Epithelial cell of prostate (primary cell): ENCODE measurements at regions not wholly inside any gene's neighbourhood (a gene's known extent, or its start where the extent isn't known, plus 50 kb on each side); places are given as distances from the start of the nearest gene placed in this dataset.
A peak's percentile ranks its signal among the peaks of the same experiment; 100 is the strongest.

Experiments used
- DNase-seq: peaks from one replicate; pipeline ENCODE4 v3.0.0-alpha.2; 2011; ENCODE audit warnings: low read depth, low spot score
- H3K27ac ChIP-seq: fragments of 450-650 bp; 2 replicates; pipeline ENCODE4 v1.5.1; 2017; ENCODE audit warnings: mild to moderate bottlenecking

- DNase-seq, result no peak
Measured at GRCh38 chr4:32142075-32142474, 1421.9 kb downstream of the PCDH7 start.

GRCh38 chr4:32145987-32146386 is 1425.8 kb downstream of the PCDH7 start:
- no peak for DNase-seq
- H3K27ac ChIP-seq, result no peak overlapping the region

More at GRCh38 chr4:32142075-32142474, 1421.9 kb downstream of the PCDH7 start:
- H3K27ac ChIP-seq, result peak overlapping the region; percentile 84

DNA sequence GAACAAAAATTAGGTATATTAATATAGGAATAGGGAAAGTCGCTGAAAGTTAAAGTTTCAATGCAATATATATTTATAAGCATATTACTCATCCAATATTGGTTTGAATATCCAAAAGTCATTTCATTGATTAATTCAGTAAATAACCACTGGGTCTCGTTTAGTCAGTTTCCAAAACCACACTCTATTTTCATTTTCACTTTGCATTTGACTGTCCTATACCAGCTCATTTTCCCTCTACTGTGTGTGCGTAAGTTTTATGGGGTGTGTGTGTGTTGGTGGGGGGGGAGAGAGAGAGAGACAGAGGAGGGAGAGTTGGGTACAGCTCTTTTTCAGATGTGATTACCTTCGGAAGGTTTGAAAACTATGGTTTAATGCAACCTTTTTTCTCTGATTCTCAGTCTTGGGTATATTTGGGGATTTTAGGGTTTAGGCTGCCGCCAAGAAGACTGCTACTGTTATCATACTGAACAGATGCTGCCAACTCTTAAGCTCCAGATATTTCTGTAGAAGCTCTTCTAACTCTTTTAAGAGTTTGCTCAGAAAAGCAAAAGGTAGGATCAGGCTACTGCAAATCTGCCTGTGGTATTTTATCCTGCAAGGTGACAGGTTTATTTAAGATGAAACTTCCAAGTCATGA is 1427.4 kb downstream of the PCDH7 start:
- no peak for DNase-seq
- peak overlapping the region; percentile 65 for H3K27ac ChIP-seq

DNA sequence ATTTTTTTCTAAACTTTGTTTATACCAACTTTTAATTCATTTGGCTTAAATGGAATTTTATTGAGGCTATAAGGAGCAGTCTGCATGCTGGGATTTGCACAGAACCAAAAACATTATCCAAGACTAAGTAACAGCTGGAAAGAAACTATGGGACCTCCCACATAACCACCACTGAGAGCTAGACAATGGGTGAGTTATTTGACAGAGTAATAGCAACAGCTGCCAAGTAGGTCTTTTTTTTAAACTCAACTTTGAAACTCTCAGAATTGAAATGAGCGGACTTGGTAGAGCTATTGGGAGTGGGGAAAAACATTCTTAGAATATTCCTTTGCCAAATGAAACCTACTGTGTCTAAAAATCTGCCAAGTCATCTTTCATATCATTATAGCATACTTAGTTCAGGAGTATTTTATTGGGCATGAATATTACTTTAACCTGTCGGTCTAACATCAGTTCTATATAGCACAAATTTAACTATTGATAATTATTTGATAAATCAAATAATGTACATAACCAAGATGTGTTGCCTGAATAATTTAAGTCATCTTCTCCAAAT is 1428.0 kb downstream of the PCDH7 start:
- DNase-seq, result no peak
- H3K27ac ChIP-seq, result peak overlapping the region; percentile 65

DNA sequence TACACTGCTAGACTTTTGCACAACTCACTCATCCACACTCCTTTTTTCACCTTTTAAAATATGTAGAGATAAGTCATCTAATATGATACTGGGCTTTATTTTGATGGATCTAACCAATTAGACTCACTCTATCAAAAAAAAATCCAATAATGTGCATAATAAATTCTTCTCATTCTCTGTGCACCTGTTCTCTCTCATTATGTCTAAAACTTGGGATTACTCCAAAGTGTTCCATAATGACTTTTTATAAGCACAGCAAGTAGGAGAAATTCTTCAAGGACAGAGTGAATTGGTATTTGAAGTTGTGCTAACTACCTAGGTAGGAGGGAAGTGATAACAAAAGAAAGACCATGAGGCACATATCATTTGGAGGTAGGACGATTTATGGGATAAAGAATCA is 1438.8 kb downstream of the PCDH7 start:
- no peak for DNase-seq

DNA sequence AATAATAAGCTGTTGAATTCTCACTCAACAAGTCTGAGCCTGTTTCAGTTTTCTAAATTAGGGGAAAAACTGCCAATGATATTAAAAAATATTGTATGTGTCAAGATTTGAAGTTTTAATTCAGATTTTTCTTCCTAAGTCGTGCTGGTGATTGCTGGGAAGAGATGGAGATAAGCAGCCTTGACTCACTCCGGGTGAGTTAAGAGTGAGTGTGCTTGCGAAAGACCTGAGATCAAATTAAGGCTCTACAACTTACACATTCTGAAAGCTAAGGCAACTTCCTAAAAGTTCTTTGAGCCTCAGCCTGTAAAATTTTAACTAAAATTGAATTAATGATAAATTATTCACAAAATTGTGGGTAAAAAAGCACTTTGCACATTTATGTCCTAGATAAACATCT is 1441.2 kb downstream of the PCDH7 start:
- no peak overlapping the region for H3K27ac ChIP-seq
- no peak for DNase-seq

More for the DNA sequence above, 1438.8 kb downstream of the PCDH7 start:
- H3K27ac ChIP-seq, result no peak overlapping the region

DNA sequence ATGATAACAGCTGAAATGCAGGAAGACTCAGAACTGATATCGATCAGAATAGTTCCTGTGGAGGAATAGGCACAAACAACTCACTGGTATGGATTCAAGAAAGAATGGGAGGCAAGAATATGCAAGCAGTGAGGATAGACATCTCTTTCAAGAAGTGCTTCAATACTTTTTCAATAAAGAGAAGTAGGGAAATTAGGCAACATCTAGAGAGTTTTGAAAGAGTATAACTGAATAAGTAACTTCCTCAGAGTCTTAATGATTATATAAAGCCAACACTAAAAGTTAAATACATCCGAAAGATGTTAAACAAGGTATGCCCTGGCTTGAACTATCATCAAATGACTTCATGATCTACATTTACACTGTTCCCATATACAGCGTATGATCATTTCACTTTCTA is 1443.0 kb downstream of the PCDH7 start:
- H3K27ac ChIP-seq, result no peak overlapping the region
- no peak for DNase-seq

DNA sequence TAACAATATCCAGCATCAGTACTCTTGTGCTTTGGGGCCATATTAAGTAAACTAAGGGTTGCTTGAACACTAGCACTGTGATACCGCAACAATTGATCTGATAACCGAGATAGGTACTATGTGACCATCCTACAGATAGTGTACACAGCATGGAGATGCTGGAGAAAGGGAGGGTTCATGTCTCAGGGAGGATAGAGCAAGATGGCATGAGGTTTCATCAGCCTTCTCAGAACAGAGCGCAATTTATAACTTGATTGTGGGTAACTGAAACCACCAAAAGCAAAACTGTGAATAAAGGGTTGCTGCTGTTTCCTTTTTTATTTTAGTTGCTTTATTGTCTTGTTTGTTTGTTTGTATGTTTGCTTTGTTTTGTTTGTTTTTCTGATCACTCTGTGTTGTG is 1449.7 kb downstream of the PCDH7 start:
- H3K27ac ChIP-seq, result no peak overlapping the region
- DNase-seq, result no peak

- peak overlapping the region; percentile 81 for H3K27ac ChIP-seq
- no peak for DNase-seq
Measured at GRCh38 chr4:32172086-32172485, 1451.9 kb downstream of the PCDH7 start.

DNA sequence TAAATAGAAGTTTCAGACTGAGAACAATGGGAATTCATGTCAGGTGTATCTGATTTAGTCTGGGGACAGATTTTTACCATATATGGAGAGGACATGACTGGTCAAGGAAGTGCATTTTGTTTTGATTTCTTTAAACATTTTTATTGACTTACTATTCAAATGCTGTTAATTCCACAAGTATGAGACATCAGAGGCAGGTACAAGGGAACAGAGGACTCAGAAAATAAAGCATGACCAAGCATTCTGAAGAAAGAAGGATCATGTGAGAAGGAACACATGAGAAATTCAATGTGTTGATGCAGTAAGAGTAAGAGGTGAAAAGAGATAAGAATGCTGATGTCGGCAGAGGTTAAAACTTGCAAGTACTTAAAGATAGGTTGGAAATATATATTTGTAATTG is 1452.6 kb downstream of the PCDH7 start:
- DNase-seq, result peak; percentile 76
- H3K27ac ChIP-seq, result peak overlapping the region; percentile 81

GRCh38 chr4:32180086-32180485 is 1459.9 kb downstream of the PCDH7 start:
- H3K27ac ChIP-seq, result no peak overlapping the region
- DNase-seq, result no peak

- DNase-seq, result no peak
Measured at GRCh38 chr4:32184186-32184585, 1464.0 kb downstream of the PCDH7 start.

GRCh38 chr4:32189130-32189529 is 1469.0 kb downstream of the PCDH7 start:
- DNase-seq, result no peak
- H3K27ac ChIP-seq, result no peak overlapping the region

More at GRCh38 chr4:32184186-32184585, 1464.0 kb downstream of the PCDH7 start:
- H3K27ac ChIP-seq, result no peak overlapping the region

- no peak overlapping the region for H3K27ac ChIP-seq
- DNase-seq, result no peak
Measured at GRCh38 chr4:32189788-32190187, 1469.6 kb downstream of the PCDH7 start.

GRCh38 chr4:32191961-32192360 is 1471.8 kb downstream of the PCDH7 start:
- DNase-seq, result no peak
- no peak overlapping the region for H3K27ac ChIP-seq

GRCh38 chr4:32192363-32192762 is 1472.2 kb downstream of the PCDH7 start:
- H3K27ac ChIP-seq, result no peak overlapping the region
- no peak for DNase-seq

DNA sequence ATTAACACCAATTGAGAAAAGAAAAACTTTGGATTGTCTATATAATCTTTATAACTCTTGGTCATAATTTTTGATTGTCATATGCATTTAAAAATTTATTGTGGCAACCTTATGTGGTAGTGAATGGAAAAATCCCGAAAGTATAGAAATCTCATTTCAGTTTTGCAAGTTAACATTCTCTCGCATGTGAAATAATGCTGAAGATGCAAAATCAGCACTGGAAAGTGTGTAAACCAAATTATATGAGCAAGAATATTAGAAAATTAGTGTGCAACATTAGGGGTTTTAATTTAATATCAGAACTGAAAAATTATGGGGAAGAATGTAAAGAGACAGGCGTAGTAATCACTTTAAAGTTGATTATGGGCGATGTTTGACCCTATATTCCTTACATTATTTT is 1472.8 kb downstream of the PCDH7 start:
- no peak overlapping the region for H3K27ac ChIP-seq
- no peak for DNase-seq

DNA sequence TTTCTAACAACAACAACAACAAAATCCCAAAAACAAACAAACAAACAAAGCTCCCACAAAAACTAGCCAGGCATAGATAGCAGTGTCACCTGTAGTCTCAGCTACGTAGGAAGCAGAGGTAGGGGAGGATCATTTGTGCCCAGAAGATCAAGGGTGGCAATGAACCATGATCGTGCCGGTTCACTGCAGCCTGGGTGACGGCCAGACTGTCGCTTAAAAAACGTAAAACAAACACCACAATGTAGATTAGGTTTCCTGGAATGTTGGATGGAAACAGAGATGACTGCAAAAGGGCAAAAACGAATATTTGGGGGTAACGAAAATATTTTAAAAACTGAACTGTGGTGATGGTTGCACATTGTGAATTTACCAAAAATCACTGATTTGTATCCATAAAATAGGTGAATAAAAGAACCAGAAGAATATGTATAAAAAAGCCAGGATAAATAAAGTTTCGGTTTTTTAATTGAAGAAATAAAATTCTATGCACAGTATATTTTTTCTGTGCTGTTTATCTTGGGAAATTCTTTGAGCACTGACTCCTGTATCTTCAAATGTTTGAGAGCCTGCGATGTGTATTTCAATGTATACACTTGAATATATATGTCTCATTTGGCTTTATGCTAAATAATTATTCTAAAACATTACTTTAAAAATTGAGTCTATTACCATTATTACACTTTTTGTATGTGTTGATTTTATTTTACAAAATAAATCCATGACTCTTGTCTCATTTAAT is 1477.0 kb downstream of the PCDH7 start:
- DNase-seq, result no peak
- no peak overlapping the region for H3K27ac ChIP-seq

DNA sequence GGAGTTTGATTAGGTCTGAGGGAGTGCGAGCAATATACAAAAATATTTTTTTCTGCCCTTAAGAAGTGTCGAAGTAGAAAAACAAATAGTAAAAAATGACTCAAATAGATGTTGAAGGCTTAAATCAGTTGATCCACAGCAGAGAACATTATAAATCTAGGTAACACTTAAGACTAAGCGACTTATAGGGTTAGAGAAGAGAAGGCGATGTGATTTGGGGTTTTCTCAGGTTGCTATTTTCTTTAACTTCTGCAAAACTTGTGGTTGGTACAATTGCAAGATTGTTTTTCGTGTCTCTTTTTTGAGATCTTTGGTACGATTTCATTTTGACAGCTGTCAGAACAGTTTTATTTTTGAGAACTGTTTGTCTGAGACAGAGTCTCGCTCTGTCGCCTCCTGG is 1479.5 kb downstream of the PCDH7 start:
- no peak overlapping the region for H3K27ac ChIP-seq
- no peak for DNase-seq

DNA sequence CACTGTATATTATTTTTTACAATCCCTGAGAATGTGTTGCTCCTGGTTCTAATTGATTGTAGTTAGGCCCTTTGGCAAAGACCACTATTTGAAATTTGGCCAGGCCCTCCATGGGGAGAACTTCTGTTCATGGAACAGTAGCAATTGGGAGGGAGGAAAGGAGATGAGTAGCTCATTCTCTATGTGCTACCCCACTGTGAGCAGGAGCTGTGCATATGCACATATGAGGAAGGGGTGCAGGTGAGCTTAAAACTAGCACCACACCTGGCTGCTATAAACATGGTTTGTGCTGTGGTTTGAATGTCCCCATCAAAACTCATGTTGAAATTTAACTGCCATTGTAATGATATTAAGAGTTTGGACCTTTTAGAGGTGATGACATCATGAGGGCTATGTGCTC is 1483.2 kb downstream of the PCDH7 start:
- H3K27ac ChIP-seq, result no peak overlapping the region

DNA sequence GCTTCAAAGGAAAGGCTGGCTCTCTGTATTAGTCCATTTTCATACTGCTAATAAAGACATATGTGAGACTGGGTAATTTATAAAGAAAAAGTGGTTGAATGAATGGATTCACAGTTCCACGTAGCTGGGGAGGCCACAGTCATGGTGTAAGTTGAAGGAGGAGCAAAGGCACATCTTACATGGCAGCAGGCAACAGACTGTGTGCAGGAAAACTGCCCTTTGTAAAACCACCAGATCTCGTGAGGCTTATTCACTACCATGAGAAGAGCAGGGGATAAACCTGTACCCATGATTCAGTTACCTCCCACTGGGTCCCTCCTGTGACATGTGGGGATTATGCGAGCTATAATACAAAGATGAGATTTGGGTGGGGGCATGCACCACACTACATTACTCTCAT is 1486.6 kb downstream of the PCDH7 start:
- DNase-seq, result no peak
- no peak overlapping the region for H3K27ac ChIP-seq

More for the DNA sequence above, 1483.2 kb downstream of the PCDH7 start:
- no peak for DNase-seq

DNA sequence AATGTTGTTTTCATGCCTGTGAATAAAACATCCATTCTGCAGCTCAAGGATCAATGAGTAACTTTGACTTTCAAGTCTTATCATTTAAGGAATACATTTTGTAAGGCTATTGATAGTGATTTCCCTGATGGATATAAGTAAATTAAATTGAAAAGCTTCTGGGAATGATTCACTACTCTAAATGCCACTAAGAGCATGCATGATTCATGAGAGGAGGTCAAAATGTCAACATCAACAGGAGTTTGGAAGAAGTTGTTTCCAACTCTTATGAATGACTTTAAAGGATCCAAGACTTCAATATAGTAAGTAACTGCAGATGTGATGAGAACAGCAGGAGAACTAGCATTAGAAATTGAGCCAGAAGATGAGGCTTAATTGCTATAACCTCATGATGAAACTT is 1487.3 kb downstream of the PCDH7 start:
- no peak for DNase-seq

More for the DNA sequence above, 1487.3 kb downstream of the PCDH7 start:
- no peak overlapping the region for H3K27ac ChIP-seq
